Liver (tissue), 8 donors: ENCODE measurements at regions not wholly inside any gene's neighbourhood (a gene's known extent, or its start where the extent isn't known, plus 50 kb on each side); places are given as distances from the start of the nearest gene placed in this dataset.

ENCODE experiments used
- DNase-seq: peaks from one replicate; pipeline ENCODE4 v3.0.0-alpha.2; 2017; ENCODE audit warnings: low spot score
- H3K27ac ChIP-seq, 2 donors: one replicate each; pipeline ENCODE4 v1.7.0; 2013; ENCODE audit warnings: inconsistent platforms in 2 of 2, low read length in 2 of 2, control low read depth in 1 of 2, low read depth in 1 of 2, mild to moderate bottlenecking in 1 of 2
- H3K27me3 ChIP-seq, 4 donors: one replicate each; pipeline versions ENCODE4 v1.6.1 to v1.7.0; 2013; ENCODE audit warnings: low read length in 3 of 4, inconsistent platforms in 1 of 4, mild to moderate bottlenecking in 1 of 4, moderate library complexity in 1 of 4; ENCODE audit not compliant: control insufficient read depth in 4 of 4, insufficient read depth in 4 of 4
- H3K36me3 ChIP-seq, 4 donors: one replicate each; pipeline versions ENCODE4 v1.6.1 to v1.7.0; 2013; ENCODE audit warnings: low read length in 3 of 4, mild to moderate bottlenecking in 3 of 4, low read depth in 1 of 4, moderate library complexity in 1 of 4; ENCODE audit not compliant: control insufficient read depth in 4 of 4, insufficient read depth in 3 of 4
- H3K4me1 ChIP-seq, 4 donors: one replicate each; pipeline versions ENCODE4 v1.6.1 to v1.7.0; 2013; ENCODE audit warnings: low read length in 3 of 4, mild to moderate bottlenecking in 3 of 4, moderate library complexity in 1 of 4; ENCODE audit not compliant: control insufficient read depth in 4 of 4, insufficient read depth in 4 of 4
- H3K4me3 ChIP-seq, 3 donors: one replicate each; pipeline versions ENCODE4 v1.6.1 to v1.7.0; 2013; ENCODE audit warnings: low read length in 3 of 3, control low read depth in 1 of 3, low read depth in 1 of 3, mild to moderate bottlenecking in 1 of 3
- H3K9ac ChIP-seq, 2 donors: one replicate each; pipeline ENCODE4 v1.7.0; 2013; ENCODE audit warnings: low read length in 2 of 2, mild to moderate bottlenecking in 2 of 2, moderate library complexity in 2 of 2, control low read depth in 1 of 2, low read depth in 1 of 2
- H3K9me3 ChIP-seq, 4 donors: one replicate each; pipeline versions ENCODE4 v1.6.1 to v1.7.0; 2013; ENCODE audit warnings: low read length in 3 of 4; ENCODE audit not compliant: control insufficient read depth in 4 of 4
- ATF3 ChIP-seq: IDR thresholded peaks from 2 replicates; pipeline ENCODE4 v1.6.1; 2016; ENCODE audit warnings: antibody characterized with exemption
- CTCF ChIP-seq: fragments of 150-350 bp; IDR thresholded peaks from 2 replicates; pipeline ENCODE4 v1.5.1; 2017; ENCODE audit warnings: improper control_type of control experiment, low read depth, low read length; ENCODE audit not compliant: missing input control
- GABPA ChIP-seq, 2 donors: IDR thresholded peaks in 1 of 2; conservative IDR thresholded peaks in 1 of 2; 2 replicates each; pipeline ENCODE4 v1.6.1; 2016; ENCODE audit warnings: antibody characterized with exemption in 2 of 2, mild to moderate bottlenecking in 1 of 2, moderate library complexity in 1 of 2
- HNF4G ChIP-seq: IDR thresholded peaks from 2 replicates; pipeline ENCODE4 v1.6.1; 2016; ENCODE audit warnings: antibody characterized with exemption
- JUND ChIP-seq, 2 donors: IDR thresholded peaks; 2 replicates each; pipeline ENCODE4 v1.6.1; 2016; ENCODE audit warnings: antibody characterized with exemption in 2 of 2
- NR2F2 ChIP-seq: IDR thresholded peaks from 2 replicates; pipeline ENCODE4 v1.6.1; 2016; ENCODE audit warnings: antibody characterized with exemption
- RAD21 ChIP-seq, 2 donors: IDR thresholded peaks; 2 replicates each; pipeline ENCODE4 v1.6.1; 2016; ENCODE audit warnings: antibody characterized with exemption in 2 of 2, mild to moderate bottlenecking in 2 of 2
- RXRA ChIP-seq, 2 donors: IDR thresholded peaks; 2 replicates each; pipeline ENCODE4 v1.6.1; 2017 to 2018; ENCODE audit warnings: antibody characterized with exemption in 2 of 2, mild to moderate bottlenecking in 1 of 2
- SP1 ChIP-seq: IDR thresholded peaks from 2 replicates; pipeline ENCODE4 v1.6.1; 2018; ENCODE audit warnings: antibody characterized with exemption, mild to moderate bottlenecking
- WGBS: extraction: QIAGEN DNeasy Blood & Tissue Kit; methylation state at CpG from one replicate; pipeline ENCODE4 v1.1.7; 2013; 5-methylcytosine and 5-hydroxymethylcytosine counted together
- TF ChIP-seq, protein P1 (sequence below): IDR thresholded peaks from 2 replicates; pipeline ENCODE4 v1.6.1; 2016; ENCODE audit warnings: antibody characterized with exemption
- donor health status: healthy.
- donor health status: healthy.
- donor health status: healthy.
- donor health status: healthy.
- donor health status: healthy.

GRCh38 chr9:18256568-18256967, 217.4 kb upstream of the ADAMTSL1 start (continued):
- TF ChIP-seq ATF3 (no peak), JUND (IDR thresholded peaks at IDR 0.05) (no peak)

DNA sequence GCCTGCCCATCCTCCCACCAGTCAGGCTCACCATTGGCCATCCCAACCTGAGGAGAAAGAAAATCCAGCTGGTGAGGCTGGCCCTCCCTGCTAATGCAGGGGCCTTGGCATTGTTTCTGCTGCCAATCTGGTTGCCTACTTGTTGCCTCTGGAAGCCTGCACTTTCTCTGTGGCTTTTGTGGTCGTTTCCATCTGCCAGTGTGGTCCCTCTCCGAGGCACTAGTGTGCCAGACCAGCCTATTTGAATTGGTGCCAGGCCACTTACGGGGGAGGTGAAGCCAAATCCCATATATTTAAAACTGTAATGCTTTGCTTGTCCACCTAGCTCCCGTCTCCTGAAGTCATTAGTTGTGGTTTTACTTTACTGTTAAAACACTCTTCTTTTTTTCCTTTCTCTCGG, 213.4 kb upstream of the ADAMTSL1 start:
- no peak for DNase-seq
- Histone ChIP-seq H3K4me3 (no peak overlapping the region), H3K27ac (no peak overlapping the region), H3K9me3 (no peaks in the 10 kb centered on the region), H3K27me3 (no peaks in the 10 kb centered on the region), H3K9ac (no peak overlapping the region), H3K36me3 (no peaks in the 10 kb centered on the region), H3K4me1 (no peaks in the 10 kb centered on the region)
- WGBS, result 81% methylated on average over 5 of the region's 5 CpGs
- TF ChIP-seq ATF3, result no peak
- TF ChIP-seq, protein P1, sequence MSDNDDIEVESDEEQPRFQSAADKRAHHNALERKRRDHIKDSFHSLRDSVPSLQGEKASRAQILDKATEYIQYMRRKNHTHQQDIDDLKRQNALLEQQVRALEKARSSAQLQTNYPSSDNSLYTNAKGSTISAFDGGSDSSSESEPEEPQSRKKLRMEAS, result no peak
- TF ChIP-seq RAD21 (IDR thresholded peaks at IDR 0.05), result no peak
- no peak for TF ChIP-seq GABPA (IDR thresholded peaks at IDR 0.05 in 1 of 2, conservative IDR thresholded peaks at IDR 0.05 in 1 of 2)
- TF ChIP-seq RXRA (IDR thresholded peaks at IDR 0.05), result no peak
- no peak for TF ChIP-seq CTCF
- no peak for TF ChIP-seq SP1

- 31% methylated on average over 2 of the region's 2 CpGs for WGBS
- no peaks in the 10 kb centered on the region for H3K36me3 ChIP-seq
- H3K9ac ChIP-seq, result no peak overlapping the region
- TF ChIP-seq, protein P1, result no peak
- TF ChIP-seq HNF4G (no peak), GABPA (IDR thresholded peaks at IDR 0.05 in 1 of 2, conservative IDR thresholded peaks at IDR 0.05 in 1 of 2) (no peak)
- H3K9me3 ChIP-seq, result no peaks in the 10 kb centered on the region
- no peaks in the 10 kb centered on the region for H3K27me3 ChIP-seq
- no peak overlapping the region for H3K4me3 ChIP-seq
- no peaks in the 10 kb centered on the region for H3K4me1 ChIP-seq
- H3K27ac ChIP-seq, result no peak overlapping the region
- DNase-seq, result no peak
These were observed 212.8 kb upstream of the ADAMTSL1 start for GRCh38 chr9:18261181-18261580.

DNA sequence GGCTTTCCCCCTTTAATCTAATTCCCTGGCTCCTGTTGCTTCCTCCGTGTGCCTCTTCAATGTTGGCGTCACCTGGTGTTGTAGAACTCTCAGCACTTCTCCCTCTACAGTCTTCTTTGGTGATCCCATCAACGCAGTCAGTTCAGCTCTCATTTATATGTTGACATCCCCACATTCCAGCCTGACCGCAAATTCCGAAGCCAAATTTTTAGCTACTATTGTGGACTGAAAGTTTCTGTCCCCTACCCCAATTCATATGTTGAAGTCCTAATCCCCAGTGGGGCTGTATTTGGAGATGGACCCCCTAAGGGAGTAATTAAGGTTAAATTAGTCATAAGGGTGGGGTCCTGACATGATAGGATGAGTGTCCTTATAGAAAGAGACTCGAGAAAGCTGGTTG, 210.6 kb upstream of the ADAMTSL1 start:
- WGBS, result 88% methylated on average over 6 of the region's 6 CpGs
- Histone ChIP-seq H3K4me1 (no peaks in the 10 kb centered on the region), H3K9me3 (no peaks in the 10 kb centered on the region), H3K4me3 (no peak overlapping the region), H3K27ac (no peak overlapping the region), H3K27me3 (no peaks in the 10 kb centered on the region), H3K36me3 (no peaks in the 10 kb centered on the region), H3K9ac (no peak overlapping the region)
- DNase-seq, result no peak
- TF ChIP-seq JUND (IDR thresholded peaks at IDR 0.05) (no peak), CTCF (no peak), NR2F2 (no peak), GABPA (IDR thresholded peaks at IDR 0.05 in 1 of 2, conservative IDR thresholded peaks at IDR 0.05 in 1 of 2) (no peak)
